HG03139 (cell line): ENCODE measurements at regions not wholly inside any gene's neighbourhood (a gene's known extent, or its start where the extent isn't known, plus 50 kb on each side); places are given as distances from the start of the nearest gene placed in this dataset.
"Not testable (repeated sequence)": the region's sequence is repeated elsewhere in the genome, so short reads cannot be mapped to it uniquely, and the experiment has no call there.

Experiments
- ATAC-seq: cut with Tn5 transposase; IDR thresholded peaks from one replicate; pipeline ENCODE4 v1.9.1; 2021; ENCODE audit not compliant: unreplicated experiment

GRCh38 chr6:170003451-170004160 is 252.2 kb downstream of the ERMARD start:
- ATAC-seq: no peak

- no peak for ATAC-seq
Observed at GRCh38 chr6:170003027-170003426, 251.6 kb downstream of the ERMARD start.

- ATAC-seq: not testable (repeated sequence)
Observed at GRCh38 chr6:170001782-170002181, 250.4 kb downstream of the ERMARD start.

GRCh38 chr6:170000071-170000843 is 248.8 kb downstream of the ERMARD start:
- ATAC-seq: no peak

GRCh38 chr6:169999367-169999766 is 247.9 kb downstream of the ERMARD start:
- ATAC-seq: no peak

- no peak for ATAC-seq
Observed at GRCh38 chr6:169998457-169998856, 247.0 kb downstream of the ERMARD start.

- no peak for ATAC-seq
Observed at GRCh38 chr6:169997930-169998218, 246.5 kb downstream of the ERMARD start.

- no peak for ATAC-seq
Observed at GRCh38 chr6:169997187-169997929, 245.9 kb downstream of the ERMARD start.

GRCh38 chr6:169996378-169997051 is 245.1 kb downstream of the ERMARD start:
- ATAC-seq: no peak

- no peak for ATAC-seq
Observed at GRCh38 chr6:169994739-169995138, 243.3 kb downstream of the ERMARD start.

GRCh38 chr6:169993861-169994481 is 242.5 kb downstream of the ERMARD start:
- no peak for ATAC-seq

GRCh38 chr6:169991913-169992312 is 240.5 kb downstream of the ERMARD start:
- ATAC-seq: no peak

- no peak for ATAC-seq
Observed at GRCh38 chr6:169991031-169991390, 239.6 kb downstream of the ERMARD start.

GRCh38 chr6:169990095-169991030 is 238.9 kb downstream of the ERMARD start:
- ATAC-seq: peak; percentile 61

GRCh38 chr6:169989594-169989993 is 238.2 kb downstream of the ERMARD start:
- ATAC-seq: no peak

GRCh38 chr6:169988769-169989550 is 237.5 kb downstream of the ERMARD start:
- ATAC-seq: no peak

GRCh38 chr6:169986848-169987498 is 235.6 kb downstream of the ERMARD start:
- no peak for ATAC-seq

- no peak for ATAC-seq
Observed at GRCh38 chr6:169986171-169986847, 234.9 kb downstream of the ERMARD start.
